SHP77 treated with DMSO at 0.1 percent for 48 hours (cell line): ENCODE measurements at regions not wholly inside any gene's neighbourhood (a gene's known extent, or its start where the extent isn't known, plus 50 kb on each side); places are given as distances from the start of the nearest gene placed in this dataset.

Source experiments
- DNase-seq: peaks from one replicate; lab custom pipeline; 2025; lab: John Stamatoyannopoulos, UW

DNA sequence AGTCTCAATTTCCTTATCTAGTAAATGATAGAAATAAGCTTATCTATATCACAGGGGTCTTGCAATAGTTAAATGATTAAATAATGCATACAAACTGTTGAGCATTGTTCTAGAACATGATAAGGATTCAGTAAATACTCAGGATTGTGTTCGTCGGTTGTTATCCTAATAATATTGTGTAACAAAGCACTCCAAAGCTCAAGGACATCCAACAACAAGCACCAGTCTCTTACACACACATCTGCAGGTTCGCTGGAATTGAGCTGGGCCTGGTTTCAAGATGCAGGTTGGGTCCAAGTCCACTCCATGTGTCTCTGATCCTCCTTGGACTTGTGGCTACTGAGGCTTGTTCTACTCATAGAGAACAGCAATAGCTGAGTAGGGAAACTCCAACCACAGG is 74.1 kb upstream of the MC3R start:
- no peak for DNase-seq

DNA sequence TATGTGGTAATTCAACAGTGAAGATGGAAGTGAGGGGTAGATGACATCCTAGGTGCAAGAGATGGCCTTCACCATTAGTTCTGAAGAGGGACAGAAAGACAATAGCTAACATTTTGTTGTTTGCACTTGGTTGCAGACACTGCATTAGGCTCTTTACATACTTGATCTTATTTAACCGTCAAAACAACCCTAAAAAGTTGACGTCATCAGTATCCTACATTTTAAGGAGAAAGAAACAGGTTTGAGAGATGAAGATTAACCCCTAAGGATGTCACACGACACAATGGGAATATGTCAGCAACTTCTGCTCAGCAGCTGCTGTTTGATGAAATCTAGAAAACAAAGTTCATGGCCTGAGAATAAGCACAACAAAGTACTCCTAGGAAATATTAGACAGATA is 72.6 kb upstream of the MC3R start:
- no peak for DNase-seq

DNA sequence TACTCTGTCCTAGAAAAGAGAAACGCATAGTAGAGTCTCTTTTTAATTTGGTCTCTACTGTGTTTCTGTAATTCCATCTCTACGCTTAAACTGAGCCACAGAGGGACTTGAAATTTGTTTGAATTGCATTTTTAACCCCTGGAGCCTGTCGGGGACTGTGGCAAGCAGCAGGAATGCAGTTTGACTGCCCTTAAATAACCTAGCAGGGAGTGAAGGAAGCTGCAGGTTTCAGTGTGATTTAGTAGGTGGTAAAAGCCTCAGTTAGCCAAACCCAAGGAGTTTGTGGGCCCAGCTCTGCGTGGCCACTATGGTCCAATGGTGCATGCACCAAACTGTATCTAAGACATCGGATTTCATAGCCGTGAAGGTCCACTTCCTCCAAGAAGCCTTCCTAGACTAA is 70.3 kb upstream of the MC3R start:
- DNase-seq, result no peak

DNA sequence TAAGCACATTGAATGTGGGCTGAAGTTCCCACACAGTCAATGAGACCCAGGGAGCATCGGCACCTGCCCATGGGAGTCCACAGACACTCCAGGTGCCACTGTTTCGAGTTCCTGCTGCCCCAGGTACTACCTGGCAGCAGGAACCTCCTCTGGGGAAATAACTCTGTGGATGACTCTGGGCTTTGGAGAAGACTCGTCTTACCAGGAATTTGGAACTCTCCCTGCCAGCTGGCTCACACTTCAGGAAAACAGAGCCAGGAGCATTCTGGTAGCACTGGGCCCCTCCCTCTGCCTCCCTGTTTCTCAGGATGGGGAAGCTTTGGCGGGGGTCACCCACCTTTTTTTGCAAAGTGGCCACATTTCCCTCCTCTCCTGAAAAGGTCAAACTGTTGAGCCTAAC is 69.5 kb upstream of the MC3R start:
- DNase-seq, result no peak

DNA sequence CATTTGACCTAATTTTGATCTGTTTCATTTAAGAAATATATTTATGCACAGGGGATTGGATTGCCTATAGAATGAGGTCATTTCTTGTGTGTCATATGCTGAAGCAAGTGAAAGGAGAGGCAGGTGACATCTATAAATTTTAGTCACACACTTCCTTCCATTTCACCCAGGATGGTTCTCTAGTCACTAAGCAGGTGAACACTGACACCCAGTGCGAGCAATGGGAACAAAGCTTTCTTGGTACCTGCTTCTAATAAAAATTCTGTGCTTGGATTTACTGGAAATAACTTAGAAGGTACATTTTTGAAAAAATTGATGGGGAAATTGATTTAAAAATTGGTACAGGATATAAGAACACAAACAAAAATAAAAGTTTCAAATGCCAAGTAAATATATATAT is 66.9 kb upstream of the MC3R start:
- DNase-seq, result no peak

DNA sequence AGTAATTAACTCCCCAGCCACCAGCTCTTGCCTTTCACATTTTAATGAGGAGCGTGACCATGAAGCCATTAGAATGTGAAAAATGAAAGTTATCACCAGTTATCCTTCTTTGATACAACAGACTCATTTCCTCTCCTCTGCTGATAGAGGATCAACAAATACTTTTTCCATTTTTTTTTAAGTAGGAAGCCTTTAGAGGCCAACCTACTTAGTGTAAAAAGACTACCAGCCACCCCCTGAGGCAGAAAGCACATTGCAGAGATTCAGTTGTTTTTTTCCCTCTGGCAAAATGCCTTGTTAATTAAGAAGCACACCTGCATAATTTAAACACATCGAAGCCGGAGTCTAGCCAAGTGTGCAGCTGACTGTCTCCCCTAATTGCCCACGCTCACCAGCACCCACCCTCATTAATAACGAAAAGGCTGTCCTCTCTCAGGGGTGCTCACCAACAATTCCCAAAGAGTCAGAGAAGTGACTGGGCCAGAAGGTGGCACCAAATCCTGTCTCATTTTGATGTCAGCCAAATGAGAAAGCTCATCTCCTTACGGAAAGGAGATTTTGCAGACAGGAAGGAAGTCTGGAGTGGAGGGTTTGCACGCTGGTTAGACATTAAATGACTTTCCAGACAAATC is 60.9 kb upstream of the MC3R start:
- DNase-seq, result peak; percentile 24

DNA sequence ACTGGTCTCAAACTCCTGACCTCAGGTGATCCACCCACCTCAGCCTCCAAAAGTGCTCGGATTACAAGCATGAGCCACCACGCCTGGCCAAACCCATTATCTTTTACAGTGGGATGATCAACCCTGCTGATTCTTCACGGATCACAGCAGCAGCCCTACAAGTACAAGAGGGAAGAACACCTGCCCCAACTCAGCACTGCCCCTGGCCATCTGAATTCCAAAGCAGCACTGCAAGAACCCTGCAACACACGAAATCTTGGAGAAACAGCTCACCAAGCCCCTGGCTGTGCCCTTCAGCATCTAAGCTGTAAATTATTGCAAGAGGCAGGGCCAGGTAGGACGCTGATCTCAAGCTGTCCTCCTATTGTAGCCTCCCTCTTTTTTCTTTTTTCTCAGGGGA is 54.5 kb upstream of the MC3R start:
- no peak for DNase-seq

DNA sequence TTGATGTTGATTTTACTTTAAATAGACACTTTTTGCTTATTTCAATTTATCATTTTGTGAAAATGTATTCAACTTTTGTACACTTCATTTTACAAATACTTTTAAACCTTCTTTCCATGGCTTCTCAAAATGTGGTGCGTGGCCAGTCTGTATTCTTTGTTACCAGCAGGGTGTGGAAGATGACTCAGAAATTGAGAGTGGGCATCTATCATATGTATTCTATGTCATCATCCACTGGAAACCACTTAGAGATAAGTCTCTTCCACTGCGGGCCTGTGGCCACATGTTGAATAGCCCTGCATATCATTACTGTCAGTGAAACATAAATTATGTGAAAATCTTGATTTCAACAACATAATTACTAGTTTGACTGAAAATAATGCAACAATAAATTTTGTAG is 52.6 kb upstream of the MC3R start:
- no peak for DNase-seq
